ENCODE measurements at regions not wholly inside any gene's neighbourhood (a gene's known extent, or its start where the extent isn't known, plus 50 kb on each side); places are given as distances from the start of the nearest gene placed in this dataset.

GRCh38 chr21:15319727-15320126 lies 254.9 kb upstream of the NRIP1 start:
- Histone ChIP-seq H3K9me3 (ENCODE audit: control insufficient read depth, low read length) (no peaks in the 10 kb centered on the region), H3K4me1 (ENCODE audit: control insufficient read depth, insufficient read depth, low read length) (peaks cover 10% of the 10 kb centered on the region), H3K4me3 (ENCODE audit: insufficient read depth, low read depth, low read length) (no peak overlapping the region), H3K36me3 (ENCODE audit: control insufficient read depth, insufficient read depth, low read length) (no peaks in the 10 kb centered on the region), H3K27ac (ENCODE audit: insufficient read depth, low read depth, low read length, poor library complexity, severe bottlenecking) (no peak overlapping the region), H3K27me3 (ENCODE audit: control insufficient read depth, insufficient read depth, low read length, poor library complexity, severe bottlenecking) (no peaks in the 10 kb centered on the region)
- 94 to 97% methylated on average over 6 of the region's 7 CpGs for WGBS, 2 experiments

- peaks cover 10% of the 10 kb centered on the region for H3K4me1 ChIP-seq (ENCODE audit: control insufficient read depth, insufficient read depth, low read length)
- no peaks in the 10 kb centered on the region for H3K27me3 ChIP-seq (ENCODE audit: control insufficient read depth, insufficient read depth, low read length, poor library complexity, severe bottlenecking)
- H3K4me3 ChIP-seq (ENCODE audit: insufficient read depth, low read depth, low read length): no peak overlapping the region
- no peaks in the 10 kb centered on the region for H3K36me3 ChIP-seq (ENCODE audit: control insufficient read depth, insufficient read depth, low read length)
- WGBS, 2 experiments: 60 to 71% methylated on average over 2 of the region's 2 CpGs
- H3K9me3 ChIP-seq (ENCODE audit: control insufficient read depth, low read length): no peaks in the 10 kb centered on the region
- no peak overlapping the region for H3K27ac ChIP-seq (ENCODE audit: insufficient read depth, low read depth, low read length, poor library complexity, severe bottlenecking)
Measured at GRCh38 chr21:15324542-15324941, 259.7 kb upstream of the NRIP1 start.

- 94 to 96% methylated on average over 9 of the region's 9 CpGs for WGBS, 2 experiments
- no peak overlapping the region for H3K4me3 ChIP-seq (ENCODE audit: insufficient read depth, low read depth, low read length)
- no peaks in the 10 kb centered on the region for H3K27me3 ChIP-seq (ENCODE audit: control insufficient read depth, insufficient read depth, low read length, poor library complexity, severe bottlenecking)
- no peaks in the 10 kb centered on the region for H3K9me3 ChIP-seq (ENCODE audit: control insufficient read depth, low read length)
- H3K27ac ChIP-seq (ENCODE audit: insufficient read depth, low read depth, low read length, poor library complexity, severe bottlenecking): no peak overlapping the region
- no peaks in the 10 kb centered on the region for H3K36me3 ChIP-seq (ENCODE audit: control insufficient read depth, insufficient read depth, low read length)
- H3K4me1 ChIP-seq (ENCODE audit: control insufficient read depth, insufficient read depth, low read length): peaks cover 10% of the 10 kb centered on the region
Measured at GRCh38 chr21:15326032-15326867, 261.4 kb upstream of the NRIP1 start.

- H3K27ac ChIP-seq (ENCODE audit: insufficient read depth, low read depth, low read length, poor library complexity, severe bottlenecking): no peak overlapping the region
Measured at GRCh38 chr21:15327637-15328265, 263.0 kb upstream of the NRIP1 start.

DNA sequence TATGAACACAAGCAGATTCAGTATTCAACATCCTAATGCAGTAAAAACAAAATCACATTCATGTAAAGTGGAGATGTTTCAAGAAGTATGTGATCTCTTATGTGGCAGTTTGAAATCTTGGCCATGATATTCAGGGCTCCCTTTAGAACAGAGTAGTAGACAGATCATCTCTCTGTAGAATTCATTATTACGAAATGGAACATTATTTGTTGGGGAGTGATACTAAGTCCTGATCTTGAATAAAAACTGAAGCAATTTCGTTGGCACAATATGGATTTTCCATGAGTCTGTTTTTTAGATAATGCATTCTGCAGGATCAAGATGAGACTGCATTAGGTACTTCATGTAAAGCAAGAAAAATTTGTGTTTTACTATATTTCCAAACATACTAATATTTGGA lies 264.4 kb upstream of the NRIP1 start:
- peaks cover 6% of the 10 kb centered on the region for H3K4me1 ChIP-seq (ENCODE audit: control insufficient read depth, insufficient read depth, low read length)

More at GRCh38 chr21:15327637-15328265, 263.0 kb upstream of the NRIP1 start:
- Histone ChIP-seq H3K9me3 (ENCODE audit: control insufficient read depth, low read length) (no peaks in the 10 kb centered on the region), H3K4me1 (ENCODE audit: control insufficient read depth, insufficient read depth, low read length) (peaks cover 10% of the 10 kb centered on the region), H3K36me3 (ENCODE audit: control insufficient read depth, insufficient read depth, low read length) (no peaks in the 10 kb centered on the region), H3K27me3 (ENCODE audit: control insufficient read depth, insufficient read depth, low read length, poor library complexity, severe bottlenecking) (no peaks in the 10 kb centered on the region), H3K4me3 (ENCODE audit: insufficient read depth, low read depth, low read length) (no peak overlapping the region)
- 87 to 92% methylated on average over 2 of the region's 2 CpGs for WGBS, 2 experiments

GRCh38 chr21:15330872-15331271 lies 266.1 kb upstream of the NRIP1 start:
- H3K27ac ChIP-seq (ENCODE audit: insufficient read depth, low read depth, low read length, poor library complexity, severe bottlenecking): no peak overlapping the region
- no peaks in the 10 kb centered on the region for H3K9me3 ChIP-seq (ENCODE audit: control insufficient read depth, low read length)
- H3K27me3 ChIP-seq (ENCODE audit: control insufficient read depth, insufficient read depth, low read length, poor library complexity, severe bottlenecking): no peaks in the 10 kb centered on the region
- peaks cover 5% of the 10 kb centered on the region for H3K4me1 ChIP-seq (ENCODE audit: control insufficient read depth, insufficient read depth, low read length)
- H3K36me3 ChIP-seq (ENCODE audit: control insufficient read depth, insufficient read depth, low read length): no peaks in the 10 kb centered on the region
- no peak overlapping the region for H3K4me3 ChIP-seq (ENCODE audit: insufficient read depth, low read depth, low read length)

More for the DNA sequence above, 264.4 kb upstream of the NRIP1 start:
- 91 to 92% methylated on average over 2 of the region's 2 CpGs for WGBS, 2 experiments
- no peaks in the 10 kb centered on the region for H3K9me3 ChIP-seq (ENCODE audit: control insufficient read depth, low read length)
- no peaks in the 10 kb centered on the region for H3K36me3 ChIP-seq (ENCODE audit: control insufficient read depth, insufficient read depth, low read length)
- H3K27me3 ChIP-seq (ENCODE audit: control insufficient read depth, insufficient read depth, low read length, poor library complexity, severe bottlenecking): no peaks in the 10 kb centered on the region
- no peak overlapping the region for H3K4me3 ChIP-seq (ENCODE audit: insufficient read depth, low read depth, low read length)
- no peak overlapping the region for H3K27ac ChIP-seq (ENCODE audit: insufficient read depth, low read depth, low read length, poor library complexity, severe bottlenecking)

GRCh38 chr21:15332572-15332971 lies 267.8 kb upstream of the NRIP1 start:
- Histone ChIP-seq H3K36me3 (ENCODE audit: control insufficient read depth, insufficient read depth, low read length) (no peaks in the 10 kb centered on the region), H3K4me3 (ENCODE audit: insufficient read depth, low read depth, low read length) (no peak overlapping the region)
- WGBS, 2 experiments: no CpG with 5 or more reads among the region's 1 CpG

DNA sequence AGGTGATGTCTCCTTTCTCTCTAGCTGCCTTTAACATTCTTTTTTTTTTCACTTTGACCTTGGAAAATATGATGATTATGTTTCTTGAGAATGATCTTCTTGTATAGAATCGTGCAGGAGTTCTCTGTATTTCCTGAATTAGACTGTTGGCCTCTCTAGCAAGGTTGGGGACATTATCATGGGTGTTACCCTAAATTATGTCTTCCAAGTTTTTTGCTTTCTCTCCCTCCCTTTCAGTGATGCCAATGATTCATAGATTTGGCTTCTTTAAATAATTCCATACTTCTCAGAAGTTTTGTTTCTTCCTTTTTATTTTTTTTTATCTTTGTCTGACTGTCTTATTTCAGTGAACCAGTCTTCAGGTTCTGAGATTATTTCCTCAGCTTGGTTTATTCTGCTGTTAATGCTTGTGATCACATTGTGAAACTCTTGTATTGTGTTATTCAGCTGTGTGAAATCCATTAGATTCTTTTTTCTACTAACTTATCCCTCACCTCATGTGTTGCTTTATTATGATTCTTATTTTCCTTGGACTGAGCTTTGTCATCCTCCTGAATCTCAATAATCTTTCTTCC lies 268.4 kb upstream of the NRIP1 start:
- Histone ChIP-seq H3K4me1 (ENCODE audit: control insufficient read depth, insufficient read depth, low read length) (peaks cover 5% of the 10 kb centered on the region), H3K27me3 (ENCODE audit: control insufficient read depth, insufficient read depth, low read length, poor library complexity, severe bottlenecking) (no peaks in the 10 kb centered on the region), H3K36me3 (ENCODE audit: control insufficient read depth, insufficient read depth, low read length) (no peaks in the 10 kb centered on the region), H3K27ac (ENCODE audit: insufficient read depth, low read depth, low read length, poor library complexity, severe bottlenecking) (no peak overlapping the region), H3K4me3 (ENCODE audit: insufficient read depth, low read depth, low read length) (no peak overlapping the region), H3K9me3 (ENCODE audit: control insufficient read depth, low read length) (no peaks in the 10 kb centered on the region)
- whole genome bisulfite sequencing, 2 experiments: 95 to 100% methylated on average over 1 of the region's 1 CpG

More at GRCh38 chr21:15332572-15332971, 267.8 kb upstream of the NRIP1 start:
- peaks cover 5% of the 10 kb centered on the region for H3K4me1 ChIP-seq (ENCODE audit: control insufficient read depth, insufficient read depth, low read length)
- no peaks in the 10 kb centered on the region for H3K27me3 ChIP-seq (ENCODE audit: control insufficient read depth, insufficient read depth, low read length, poor library complexity, severe bottlenecking)
- H3K9me3 ChIP-seq (ENCODE audit: control insufficient read depth, low read length): no peaks in the 10 kb centered on the region
- no peak overlapping the region for H3K27ac ChIP-seq (ENCODE audit: insufficient read depth, low read depth, low read length, poor library complexity, severe bottlenecking)

DNA sequence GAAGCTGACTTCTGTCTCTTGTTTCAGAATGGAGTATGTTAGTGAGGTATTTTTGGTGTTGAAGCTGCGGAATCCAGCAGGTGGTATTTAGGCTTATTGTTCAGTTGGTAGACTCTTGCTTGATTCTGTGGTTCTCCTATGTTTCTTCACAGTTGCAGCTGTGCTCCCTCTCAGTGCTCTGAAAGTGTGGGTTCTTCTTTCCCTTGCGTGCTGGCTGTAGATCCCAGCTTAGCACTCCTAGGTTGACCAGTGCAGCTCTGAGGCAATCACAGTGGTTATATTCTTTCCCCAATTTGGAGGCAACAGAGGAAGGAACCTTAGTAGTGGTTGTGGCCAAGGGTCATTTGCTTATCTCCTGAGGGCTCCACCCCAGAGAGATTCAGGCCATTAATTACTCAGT lies 269.2 kb upstream of the NRIP1 start:
- no peaks in the 10 kb centered on the region for H3K27me3 ChIP-seq (ENCODE audit: control insufficient read depth, insufficient read depth, low read length, poor library complexity, severe bottlenecking)
- 95 to 100% methylated on average over 2 of the region's 2 CpGs for WGBS, 2 experiments
- no peak overlapping the region for H3K4me3 ChIP-seq (ENCODE audit: insufficient read depth, low read depth, low read length)
- no peak overlapping the region for H3K27ac ChIP-seq (ENCODE audit: insufficient read depth, low read depth, low read length, poor library complexity, severe bottlenecking)
- peaks cover 5% of the 10 kb centered on the region for H3K4me1 ChIP-seq (ENCODE audit: control insufficient read depth, insufficient read depth, low read length)
- H3K9me3 ChIP-seq (ENCODE audit: control insufficient read depth, low read length): no peaks in the 10 kb centered on the region
- H3K36me3 ChIP-seq (ENCODE audit: control insufficient read depth, insufficient read depth, low read length): no peaks in the 10 kb centered on the region

DNA sequence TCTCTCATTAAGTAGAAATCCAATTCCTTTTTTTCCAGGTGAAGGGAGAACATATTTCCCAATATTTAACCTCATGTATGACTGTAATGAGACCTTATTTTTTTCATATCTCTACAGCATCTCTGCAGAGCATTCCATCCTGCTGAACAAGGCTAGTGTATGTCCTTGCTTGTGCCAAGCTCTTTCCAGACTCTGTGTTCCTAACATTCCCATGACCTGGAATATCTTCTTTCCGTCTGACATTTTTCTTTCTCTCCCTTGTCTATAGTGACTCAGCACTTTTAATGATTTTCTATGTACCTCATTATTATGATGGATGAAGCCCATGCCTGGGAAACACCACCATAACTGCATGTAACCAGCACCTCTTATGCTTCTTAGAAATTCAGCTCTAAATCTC lies 278.3 kb upstream of the NRIP1 start:
- H3K4me3 ChIP-seq (ENCODE audit: insufficient read depth, low read depth, low read length): no peak overlapping the region
- no peaks in the 10 kb centered on the region for H3K27me3 ChIP-seq (ENCODE audit: control insufficient read depth, insufficient read depth, low read length, poor library complexity, severe bottlenecking)
- no peaks in the 10 kb centered on the region for H3K9me3 ChIP-seq (ENCODE audit: control insufficient read depth, low read length)
- H3K36me3 ChIP-seq (ENCODE audit: control insufficient read depth, insufficient read depth, low read length): no peaks in the 10 kb centered on the region
- H3K27ac ChIP-seq (ENCODE audit: insufficient read depth, low read depth, low read length, poor library complexity, severe bottlenecking): no peak overlapping the region
- peaks cover 3% of the 10 kb centered on the region for H3K4me1 ChIP-seq (ENCODE audit: control insufficient read depth, insufficient read depth, low read length)
- 89% methylated on average over 1 of the region's 1 CpG; no CpG with 5 or more reads in 1 of the 2 experiments for WGBS, 2 experiments
